Fibroblast of lung (primary cell): ENCODE measurements at regions not wholly inside any gene's neighbourhood (a gene's known extent, or its start where the extent isn't known, plus 50 kb on each side); places are given as distances from the start of the nearest gene placed in this dataset.

Source experiments
- EZH2 ChIP-seq: IDR thresholded peaks from 2 replicates; pipeline ENCODE4 v1.5.1; 2012; ENCODE audit warnings: low read length, control low read depth, mild to moderate bottlenecking; ENCODE audit errors: missing control alignments
- TF ChIP-seq, protein P1 (sequence below), 2 donors: IDR thresholded peaks in 1 of 2; conservative IDR thresholded peaks in 1 of 2; 1 replicate in 1 of 2; 2 replicates in 1 of 2; pipeline ENCODE4 v1.5.1; 2011 to 2012; ENCODE audit warnings: low read length in 2 of 2, control low read depth in 1 of 2, inconsistent platforms in 1 of 2, low read depth in 1 of 2, mild to moderate bottlenecking in 1 of 2

DNA sequence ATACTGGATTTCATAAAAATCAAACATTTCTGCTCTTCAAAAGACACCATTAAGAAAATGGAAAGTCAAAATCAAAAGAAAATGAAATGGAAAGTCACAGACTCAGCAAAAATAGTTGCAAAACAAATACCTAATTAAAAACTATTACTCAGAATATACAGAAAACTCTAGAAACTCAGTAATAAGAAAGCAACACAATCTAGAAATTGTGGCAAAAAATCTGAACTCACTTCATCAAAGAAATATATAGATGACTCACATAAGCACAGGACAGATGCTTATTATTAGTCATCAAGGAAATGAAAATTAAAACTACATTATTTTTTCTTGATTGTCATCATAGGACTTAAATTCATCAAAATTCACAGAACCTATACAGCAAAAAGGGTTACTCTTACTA is 430.0 kb downstream of the SHQ1 start:
- TF ChIP-seq, protein P1, sequence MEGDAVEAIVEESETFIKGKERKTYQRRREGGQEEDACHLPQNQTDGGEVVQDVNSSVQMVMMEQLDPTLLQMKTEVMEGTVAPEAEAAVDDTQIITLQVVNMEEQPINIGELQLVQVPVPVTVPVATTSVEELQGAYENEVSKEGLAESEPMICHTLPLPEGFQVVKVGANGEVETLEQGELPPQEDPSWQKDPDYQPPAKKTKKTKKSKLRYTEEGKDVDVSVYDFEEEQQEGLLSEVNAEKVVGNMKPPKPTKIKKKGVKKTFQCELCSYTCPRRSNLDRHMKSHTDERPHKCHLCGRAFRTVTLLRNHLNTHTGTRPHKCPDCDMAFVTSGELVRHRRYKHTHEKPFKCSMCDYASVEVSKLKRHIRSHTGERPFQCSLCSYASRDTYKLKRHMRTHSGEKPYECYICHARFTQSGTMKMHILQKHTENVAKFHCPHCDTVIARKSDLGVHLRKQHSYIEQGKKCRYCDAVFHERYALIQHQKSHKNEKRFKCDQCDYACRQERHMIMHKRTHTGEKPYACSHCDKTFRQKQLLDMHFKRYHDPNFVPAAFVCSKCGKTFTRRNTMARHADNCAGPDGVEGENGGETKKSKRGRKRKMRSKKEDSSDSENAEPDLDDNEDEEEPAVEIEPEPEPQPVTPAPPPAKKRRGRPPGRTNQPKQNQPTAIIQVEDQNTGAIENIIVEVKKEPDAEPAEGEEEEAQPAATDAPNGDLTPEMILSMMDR (conservative IDR thresholded peaks at IDR 0.05 in 1 of 2, IDR thresholded peaks at IDR 0.05 in 1 of 2; ENCODE audit: low read depth in 1 of 2, low read length in 2 of 2) = no peak
- no peak for TF ChIP-seq EZH2
